Parathyroid adenoma (tissue), 2 donors: ENCODE measurements at regions not wholly inside any gene's neighbourhood (a gene's known extent, or its start where the extent isn't known, plus 50 kb on each side); places are given as distances from the start of the nearest gene placed in this dataset.

Source experiments
- H2AFZ ChIP-seq: fragments of 300-600 bp; sonication (generic); one replicate; pipeline ENCODE4 v1.7.0; 2017; ENCODE audit warnings: antibody characterized with exemption, mild to moderate bottlenecking
- H3K27ac ChIP-seq: fragments of 300-600 bp; sonication (generic); one replicate; pipeline ENCODE4 v1.7.0; 2017
- H3K27me3 ChIP-seq: fragments of 300-600 bp; sonication (generic); one replicate; pipeline ENCODE4 v1.7.0; 2017; ENCODE audit warnings: low read length; ENCODE audit not compliant: control insufficient read depth, insufficient read depth
- H3K36me3 ChIP-seq: fragments of 300-600 bp; sonication (generic); one replicate; pipeline ENCODE4 v1.7.0; 2017; ENCODE audit warnings: low read length; ENCODE audit not compliant: control insufficient read depth, insufficient read depth
- H3K4me1 ChIP-seq: fragments of 300-600 bp; sonication (generic); one replicate; pipeline ENCODE4 v1.7.0; 2017; ENCODE audit warnings: control low read depth
- H3K4me2 ChIP-seq: fragments of 300-600 bp; sonication (generic); one replicate; pipeline ENCODE4 v1.7.0; 2017; ENCODE audit warnings: low read length
- H3K4me3 ChIP-seq: fragments of 300-600 bp; sonication (generic); one replicate; pipeline ENCODE4 v1.7.0; 2017; ENCODE audit warnings: low read depth, low read length
- H3K79me2 ChIP-seq: fragments of 300-600 bp; sonication (generic); one replicate; pipeline ENCODE4 v1.7.0; 2017; ENCODE audit warnings: control low read depth
- H3K9ac ChIP-seq: fragments of 300-600 bp; sonication (generic); one replicate; pipeline ENCODE4 v1.7.0; 2017; ENCODE audit warnings: mild to moderate bottlenecking
- H3K9me3 ChIP-seq: fragments of 300-600 bp; sonication (generic); one replicate; pipeline ENCODE4 v1.7.0; 2017; ENCODE audit warnings: low read length; ENCODE audit not compliant: control insufficient read depth
- CTCF ChIP-seq: fragments of 300-600 bp; sonication (generic); IDR thresholded peaks from one replicate; pipeline ENCODE4 v1.7.0; 2017; ENCODE audit warnings: antibody characterized with exemption, mild to moderate bottlenecking
- donor health status: primary hyperparathyroidism.

GRCh38 chr1:88311265-88311664 lies 372.8 kb upstream of the PKN2 start:
- no peak for TF ChIP-seq CTCF
- Histone ChIP-seq H3K4me3 (no peak overlapping the region), H3K9me3 (no peaks in the 10 kb centered on the region)

GRCh38 chr1:88311907-88312306 lies 372.2 kb upstream of the PKN2 start:
- no peak overlapping the region for H3K4me3 ChIP-seq
- no peak overlapping the region for H3K4me2 ChIP-seq
- H2AFZ ChIP-seq = no peak overlapping the region
- no peaks in the 10 kb centered on the region for H3K9me3 ChIP-seq
- H3K27me3 ChIP-seq = no peaks in the 10 kb centered on the region
- H3K36me3 ChIP-seq = no peaks in the 10 kb centered on the region
- H3K4me1 ChIP-seq = no peaks in the 10 kb centered on the region
- H3K79me2 ChIP-seq = no peaks in the 10 kb centered on the region
- no peak overlapping the region for H3K27ac ChIP-seq
- H3K9ac ChIP-seq = no peak overlapping the region
- TF ChIP-seq CTCF = no peak

More at GRCh38 chr1:88311265-88311664, 372.8 kb upstream of the PKN2 start:
- Histone ChIP-seq H3K9ac (no peak overlapping the region), H3K4me2 (no peak overlapping the region), H3K36me3 (no peaks in the 10 kb centered on the region), H3K4me1 (no peaks in the 10 kb centered on the region), H3K79me2 (no peaks in the 10 kb centered on the region), H2AFZ (no peak overlapping the region), H3K27ac (no peak overlapping the region), H3K27me3 (no peaks in the 10 kb centered on the region)

- H3K4me1 ChIP-seq = no peaks in the 10 kb centered on the region
- no peak overlapping the region for H2AFZ ChIP-seq
- H3K9ac ChIP-seq = no peak overlapping the region
- H3K27ac ChIP-seq = no peak overlapping the region
- H3K27me3 ChIP-seq = no peaks in the 10 kb centered on the region
- no peaks in the 10 kb centered on the region for H3K79me2 ChIP-seq
- H3K4me3 ChIP-seq = no peak overlapping the region
- no peaks in the 10 kb centered on the region for H3K9me3 ChIP-seq
- no peak overlapping the region for H3K4me2 ChIP-seq
- no peaks in the 10 kb centered on the region for H3K36me3 ChIP-seq
- TF ChIP-seq CTCF = no peak
These were observed 366.7 kb upstream of the PKN2 start for GRCh38 chr1:88317396-88317795.

GRCh38 chr1:88318740-88319139 lies 365.3 kb upstream of the PKN2 start:
- Histone ChIP-seq H3K4me2 (no peak overlapping the region), H3K4me3 (no peak overlapping the region), H3K36me3 (no peaks in the 10 kb centered on the region), H3K27me3 (no peaks in the 10 kb centered on the region), H3K4me1 (no peaks in the 10 kb centered on the region), H2AFZ (no peak overlapping the region), H3K9me3 (no peaks in the 10 kb centered on the region), H3K79me2 (no peaks in the 10 kb centered on the region), H3K27ac (no peak overlapping the region), H3K9ac (no peak overlapping the region)
- TF ChIP-seq CTCF = no peak

- Histone ChIP-seq H3K27ac (no peak overlapping the region), H3K79me2 (no peaks in the 10 kb centered on the region), H3K27me3 (no peaks in the 10 kb centered on the region), H3K9ac (no peak overlapping the region), H3K4me2 (no peak overlapping the region), H3K36me3 (no peaks in the 10 kb centered on the region), H3K4me3 (no peak overlapping the region), H3K9me3 (no peaks in the 10 kb centered on the region), H2AFZ (no peak overlapping the region), H3K4me1 (no peaks in the 10 kb centered on the region)
- TF ChIP-seq CTCF = no peak
These were observed 363.8 kb upstream of the PKN2 start for GRCh38 chr1:88320291-88320690.
